OCI-LY3 (cell line): ENCODE measurements at regions not wholly inside any gene's neighbourhood (a gene's known extent, or its start where the extent isn't known, plus 50 kb on each side); places are given as distances from the start of the nearest gene placed in this dataset.

Source experiments
- H2AFZ ChIP-seq: fragments of 200-600, 300-600 bp; shearing (Covaris generic); 2 replicates; pipeline ENCODE4 v1.6.0; 2014; ENCODE audit warnings: antibody characterized with exemption, low read depth, low read length
- H3K27ac ChIP-seq: fragments of 200-600, 300-600 bp; sonication (generic); 2 replicates; pipeline ENCODE4 v1.5.1; 2014; ENCODE audit warnings: mild to moderate bottlenecking, low read length, moderate library complexity, mixed read lengths
- H3K27me3 ChIP-seq: fragments of 200-600, 300-600 bp; sonication (generic); 2 replicates; pipeline ENCODE4 v1.6.1; 2014; ENCODE audit warnings: low read depth, low read length, mixed read lengths
- H3K36me3 ChIP-seq: fragments of 200-600, 300-600 bp; sonication (generic); replicated peaks from 2 replicates; pipeline ENCODE3; 2014; ENCODE audit warnings: low read depth, low read length, mixed read lengths
- H3K4me1 ChIP-seq: fragments of 300-600, 200-600 bp; sonication (generic); 2 replicates; pipeline ENCODE4 v1.6.1; 2014; ENCODE audit warnings: low read length, mixed read lengths
- H3K4me2 ChIP-seq: fragments of 200-600, 300-600 bp; sonication (generic); 2 replicates; pipeline ENCODE4 v1.6.1; 2014; ENCODE audit warnings: low read length, mixed read lengths
- H3K4me3 ChIP-seq: fragments of 300-600, 200-600 bp; sonication (generic); 2 replicates; pipeline ENCODE4 v1.5.1; 2014; ENCODE audit warnings: antibody characterized with exemption, mild to moderate bottlenecking, low read length, moderate library complexity
- H3K79me2 ChIP-seq: fragments of 300-600, 200-600 bp; shearing (Covaris generic); 2 replicates; pipeline ENCODE4 v1.6.1; 2014; ENCODE audit warnings: mild to moderate bottlenecking, low read length, mixed read lengths
- H3K9ac ChIP-seq: fragments of 300-600, 200-600 bp; shearing (Covaris generic); 2 replicates; pipeline ENCODE4 v1.6.0; 2014; ENCODE audit warnings: mild to moderate bottlenecking, low read length, moderate library complexity
- H3K9me3 ChIP-seq: fragments of 200-600, 300-600 bp; shearing (Covaris generic); 2 replicates; pipeline ENCODE4 v1.6.1; 2014; ENCODE audit warnings: low read length, mixed read lengths; ENCODE audit not compliant: insufficient read depth
- H4K20me1 ChIP-seq: fragments of 200-600, 300-600 bp; sonication (generic); 2 replicates; pipeline ENCODE4 v1.6.1; 2016; ENCODE audit warnings: low read length, mixed read lengths; ENCODE audit not compliant: insufficient read depth
- CTCF ChIP-seq: fragments of 200-600, 300-600 bp; sonication (generic); IDR thresholded peaks from 2 replicates; pipeline ENCODE4 v1.5.1; 2014; ENCODE audit warnings: antibody characterized with exemption, low read length, low read depth
- EZH2phosphoT487 ChIP-seq: fragments of 200-600 bp; shearing (Covaris generic); IDR thresholded peaks from 2 replicates; pipeline ENCODE4 v1.6.1; 2018; ENCODE audit warnings: antibody characterized with exemption, mixed run types, low read depth

- no peak overlapping the region for H3K9ac ChIP-seq
- no peak overlapping the region for H3K27ac ChIP-seq
- H3K36me3 ChIP-seq: no peaks in the 10 kb centered on the region
- H3K4me2 ChIP-seq: no peak overlapping the region
- no peak overlapping the region for H3K4me3 ChIP-seq
- peaks cover 4% of the 10 kb centered on the region; the same call in 1 of the 2 replicates for H3K9me3 ChIP-seq
- H3K27me3 ChIP-seq: no peaks in the 10 kb centered on the region
- H3K4me1 ChIP-seq: no peaks in the 10 kb centered on the region
- H4K20me1 ChIP-seq: no peaks in the 10 kb centered on the region
- no peak overlapping the region for H2AFZ ChIP-seq
- TF ChIP-seq CTCF (no peak), EZH2phosphoT487 (no peak)
- no peaks in the 10 kb centered on the region for H3K79me2 ChIP-seq
These were observed 49.9 kb downstream of the CNTN3 start for GRCh38 chr3:74564560-74564959.

GRCh38 chr3:74562558-74563269 is 51.7 kb downstream of the CNTN3 start:
- Histone ChIP-seq H3K9me3 (peaks cover 4% of the 10 kb centered on the region; the same call in 1 of the 2 replicates), H3K9ac (no peak overlapping the region), H2AFZ (no peak overlapping the region), H4K20me1 (no peaks in the 10 kb centered on the region), H3K4me3 (no peak overlapping the region), H3K79me2 (no peaks in the 10 kb centered on the region), H3K4me2 (no peak overlapping the region), H3K4me1 (no peaks in the 10 kb centered on the region), H3K27ac (no peak overlapping the region), H3K27me3 (no peaks in the 10 kb centered on the region), H3K36me3 (no peaks in the 10 kb centered on the region)
- TF ChIP-seq CTCF (no peak), EZH2phosphoT487 (no peak)

- Histone ChIP-seq H2AFZ (no peak overlapping the region), H4K20me1 (no peaks in the 10 kb centered on the region), H3K27me3 (no peaks in the 10 kb centered on the region), H3K4me1 (no peaks in the 10 kb centered on the region), H3K4me3 (no peak overlapping the region), H3K9ac (no peak overlapping the region), H3K79me2 (no peaks in the 10 kb centered on the region), H3K4me2 (no peak overlapping the region), H3K9me3 (peaks cover 4% of the 10 kb centered on the region; the same call in 1 of the 2 replicates), H3K36me3 (no peaks in the 10 kb centered on the region), H3K27ac (no peak overlapping the region)
- no peak for TF ChIP-seq EZH2phosphoT487
- no peak for TF ChIP-seq CTCF
These were observed 52.6 kb downstream of the CNTN3 start for GRCh38 chr3:74561881-74562280.

GRCh38 chr3:74559261-74559660 is 55.2 kb downstream of the CNTN3 start:
- H3K9ac ChIP-seq: no peak overlapping the region
- no peaks in the 10 kb centered on the region for H3K4me1 ChIP-seq
- H2AFZ ChIP-seq: no peak overlapping the region
- H3K9me3 ChIP-seq: no peaks in the 10 kb centered on the region; the same call in 1 of the 2 replicates
- no peaks in the 10 kb centered on the region for H3K27me3 ChIP-seq
- H3K27ac ChIP-seq: no peak overlapping the region
- H4K20me1 ChIP-seq: no peaks in the 10 kb centered on the region
- no peaks in the 10 kb centered on the region for H3K79me2 ChIP-seq
- no peak overlapping the region for H3K4me3 ChIP-seq
- no peaks in the 10 kb centered on the region for H3K36me3 ChIP-seq
- H3K4me2 ChIP-seq: no peak overlapping the region
- TF ChIP-seq EZH2phosphoT487 (no peak), CTCF (no peak)
